Immature natural killer cell (primary cell): ENCODE measurements at regions not wholly inside any gene's neighbourhood (a gene's known extent, or its start where the extent isn't known, plus 50 kb on each side); places are given as distances from the start of the nearest gene placed in this dataset.
A peak's percentile ranks its signal among the peaks of the same experiment; 100 is the strongest.

Source experiments
- DNase-seq, 3 donors: peaks; one replicate each; pipeline ENCODE4 v3.0.0; 2022; ENCODE audit warnings: mixed read lengths in 1 of 3
- H3K27ac Mint-ChIP-seq, 6 donors: one replicate each; pipeline ENCODE4 v1.8.0; 2020; ENCODE audit warnings: mixed read lengths in 6 of 6, mild to moderate bottlenecking in 5 of 6, inconsistent platforms in 4 of 6, moderate library complexity in 3 of 6
- H3K27me3 Mint-ChIP-seq, 3 donors: one replicate each; pipeline ENCODE4 v1.8.0; 2020 to 2021; ENCODE audit warnings: low read depth in 3 of 3, mild to moderate bottlenecking in 3 of 3, mixed read lengths in 3 of 3, moderate library complexity in 3 of 3, inconsistent platforms in 1 of 3
- H3K36me3 Mint-ChIP-seq, 3 donors: one replicate each; pipeline ENCODE4 v1.8.0; 2020; ENCODE audit warnings: mixed read lengths in 3 of 3, inconsistent platforms in 2 of 3, mild to moderate bottlenecking in 2 of 3
- H3K4me1 Mint-ChIP-seq, 2 donors: one replicate each; pipeline ENCODE4 v1.8.0; 2020; ENCODE audit warnings: inconsistent platforms in 2 of 2, mild to moderate bottlenecking in 2 of 2, mixed read lengths in 2 of 2, moderate library complexity in 1 of 2
- H3K4me3 Mint-ChIP-seq, 5 donors: one replicate each; pipeline ENCODE4 v1.8.0; 2020; ENCODE audit warnings: mild to moderate bottlenecking in 5 of 5, mixed read lengths in 5 of 5, inconsistent platforms in 3 of 5, moderate library complexity in 3 of 5
- H3K9me3 Mint-ChIP-seq, 6 donors: one replicate each; pipeline ENCODE4 v1.8.0; 2020; ENCODE audit warnings: mild to moderate bottlenecking in 6 of 6, mixed read lengths in 6 of 6, inconsistent platforms in 4 of 6, moderate library complexity in 3 of 6

- Mint-ChIP-seq H3K27me3 (peaks cover 2 to 6% (median 3%) of the 10 kb centered on the region in 3 donors), H3K36me3 (no peaks in the 10 kb centered on the region), H3K4me3 (no peak overlapping the region), H3K9me3 (no peaks in the 10 kb centered on the region), H3K27ac (no peak overlapping the region), H3K4me1 (no peaks in the 10 kb centered on the region)
- no peak for DNase-seq
Measured at GRCh38 chr5:172564188-172564587, 76.9 kb upstream of the NEURL1B start.

GRCh38 chr5:172562443-172562842 lies 78.6 kb upstream of the NEURL1B start:
- no peaks in the 10 kb centered on the region for H3K36me3 Mint-ChIP-seq
- H3K4me1 Mint-ChIP-seq = no peaks in the 10 kb centered on the region
- H3K4me3 Mint-ChIP-seq = no peak overlapping the region
- no peak overlapping the region for H3K27ac Mint-ChIP-seq
- peaks cover 3 to 8% (median 5%) of the 10 kb centered on the region in 3 donors for H3K27me3 Mint-ChIP-seq
- no peak for DNase-seq
- H3K9me3 Mint-ChIP-seq = no peaks in the 10 kb centered on the region

GRCh38 chr5:172561151-172561550 lies 79.9 kb upstream of the NEURL1B start:
- Mint-ChIP-seq H3K36me3 (no peaks in the 10 kb centered on the region), H3K4me3 (no peak overlapping the region), H3K9me3 (no peaks in the 10 kb centered on the region), H3K4me1 (no peaks in the 10 kb centered on the region), H3K27me3 (peaks cover 3 to 8% (median 5%) of the 10 kb centered on the region in 3 donors), H3K27ac (no peak overlapping the region)
- no peak for DNase-seq

- H3K4me1 Mint-ChIP-seq = no peaks in the 10 kb centered on the region
- H3K27me3 Mint-ChIP-seq = peaks cover 0 to 8% (median 5%) of the 10 kb centered on the region in 3 donors
- DNase-seq = no peak
- peak overlapping the region in 1 of 5 donors; percentile 38 for H3K4me3 Mint-ChIP-seq
- no peaks in the 10 kb centered on the region for H3K9me3 Mint-ChIP-seq
- no peak overlapping the region for H3K27ac Mint-ChIP-seq
- H3K36me3 Mint-ChIP-seq = no peaks in the 10 kb centered on the region
Measured at GRCh38 chr5:172559004-172559932, 81.8 kb upstream of the NEURL1B start.

GRCh38 chr5:172558076-172558976 lies 82.7 kb upstream of the NEURL1B start:
- H3K27me3 Mint-ChIP-seq = peaks cover 0 to 8% (median 5%) of the 10 kb centered on the region in 3 donors
- H3K9me3 Mint-ChIP-seq = no peaks in the 10 kb centered on the region
- H3K4me1 Mint-ChIP-seq = no peaks in the 10 kb centered on the region
- H3K36me3 Mint-ChIP-seq = no peaks in the 10 kb centered on the region
- no peak overlapping the region for H3K27ac Mint-ChIP-seq
- no peak for DNase-seq
- H3K4me3 Mint-ChIP-seq = no peak overlapping the region

- H3K9me3 Mint-ChIP-seq = no peaks in the 10 kb centered on the region
- H3K4me3 Mint-ChIP-seq = no peak overlapping the region
- H3K27me3 Mint-ChIP-seq = peaks cover 0 to 5% (median 2%) of the 10 kb centered on the region in 3 donors
- DNase-seq = no peak
- H3K36me3 Mint-ChIP-seq = no peaks in the 10 kb centered on the region
- no peak overlapping the region for H3K27ac Mint-ChIP-seq
- no peaks in the 10 kb centered on the region for H3K4me1 Mint-ChIP-seq
Measured at GRCh38 chr5:172556971-172557461, 84.0 kb upstream of the NEURL1B start.

GRCh38 chr5:172556262-172556661 lies 84.8 kb upstream of the NEURL1B start:
- Mint-ChIP-seq H3K36me3 (no peaks in the 10 kb centered on the region), H3K4me3 (no peak overlapping the region), H3K27ac (no peak overlapping the region), H3K9me3 (no peaks in the 10 kb centered on the region), H3K4me1 (no peaks in the 10 kb centered on the region), H3K27me3 (peaks cover 0 to 5% (median 2%) of the 10 kb centered on the region in 3 donors)
- DNase-seq = no peak

GRCh38 chr5:172554562-172554961 lies 86.5 kb upstream of the NEURL1B start:
- H3K4me3 Mint-ChIP-seq = no peak overlapping the region
- H3K27me3 Mint-ChIP-seq = peaks cover 0 to 6% (median 2%) of the 10 kb centered on the region in 3 donors

GRCh38 chr5:172553903-172554302 lies 87.2 kb upstream of the NEURL1B start:
- DNase-seq = no peak
- H3K4me3 Mint-ChIP-seq = no peak overlapping the region
- H3K27me3 Mint-ChIP-seq = peaks cover 0 to 5% (median 2%) of the 10 kb centered on the region in 3 donors
- no peak overlapping the region for H3K27ac Mint-ChIP-seq
- H3K9me3 Mint-ChIP-seq = no peaks in the 10 kb centered on the region
- H3K36me3 Mint-ChIP-seq = no peaks in the 10 kb centered on the region
- H3K4me1 Mint-ChIP-seq = no peaks in the 10 kb centered on the region

More at GRCh38 chr5:172554562-172554961, 86.5 kb upstream of the NEURL1B start:
- Mint-ChIP-seq H3K27ac (no peak overlapping the region), H3K4me1 (no peaks in the 10 kb centered on the region), H3K9me3 (no peaks in the 10 kb centered on the region), H3K36me3 (no peaks in the 10 kb centered on the region)
- no peak for DNase-seq

GRCh38 chr5:172553167-172553566 lies 87.9 kb upstream of the NEURL1B start:
- Mint-ChIP-seq H3K27ac (no peak overlapping the region), H3K9me3 (no peaks in the 10 kb centered on the region), H3K36me3 (no peaks in the 10 kb centered on the region), H3K4me3 (no peak overlapping the region), H3K27me3 (peaks cover 0 to 3% (median 0%) of the 10 kb centered on the region in 3 donors), H3K4me1 (no peaks in the 10 kb centered on the region)
- no peak for DNase-seq

GRCh38 chr5:172550996-172551395 lies 90.1 kb upstream of the NEURL1B start:
- Mint-ChIP-seq H3K27me3 (peaks cover 1 to 7% (median 1%) of the 10 kb centered on the region in 3 donors), H3K4me3 (no peak overlapping the region), H3K9me3 (no peaks in the 10 kb centered on the region), H3K4me1 (no peaks in the 10 kb centered on the region), H3K27ac (no peak overlapping the region), H3K36me3 (no peaks in the 10 kb centered on the region)
- no peak for DNase-seq

GRCh38 chr5:172550096-172550765 lies 90.8 kb upstream of the NEURL1B start:
- H3K27ac Mint-ChIP-seq = no peak overlapping the region
- H3K4me3 Mint-ChIP-seq = no peak overlapping the region
- no peaks in the 10 kb centered on the region for H3K4me1 Mint-ChIP-seq
- no peak for DNase-seq
- no peaks in the 10 kb centered on the region for H3K36me3 Mint-ChIP-seq
- H3K27me3 Mint-ChIP-seq = peaks cover 1 to 7% (median 1%) of the 10 kb centered on the region in 3 donors
- H3K9me3 Mint-ChIP-seq = no peaks in the 10 kb centered on the region

GRCh38 chr5:172549696-172550095 lies 91.4 kb upstream of the NEURL1B start:
- DNase-seq = no peak
- Mint-ChIP-seq H3K27me3 (peaks cover 1 to 8% (median 1%) of the 10 kb centered on the region in 3 donors), H3K9me3 (no peaks in the 10 kb centered on the region), H3K4me3 (no peak overlapping the region), H3K27ac (no peak overlapping the region), H3K36me3 (no peaks in the 10 kb centered on the region), H3K4me1 (no peaks in the 10 kb centered on the region)
